PFSK-1 (cell line): ENCODE measurements at regions not wholly inside any gene's neighbourhood (a gene's known extent, or its start where the extent isn't known, plus 50 kb on each side); places are given as distances from the start of the nearest gene placed in this dataset.

Experiments used
- FOXP2 ChIP-seq: optimal IDR thresholded peaks from 2 replicates; pipeline ENCODE3; 2011; ENCODE audit warnings: borderline replicate concordance, control low read depth, inconsistent platforms; ENCODE audit not compliant: insufficient read depth; ENCODE audit errors: extremely low read length, extremely low read depth
- POLR2AphosphoS5 ChIP-seq: IDR thresholded peaks from 2 replicates; pipeline ENCODE4 v1.6.1; 2012; ENCODE audit warnings: low read depth, mild to moderate bottlenecking, control low read depth, low read length, moderate library complexity
- REST ChIP-seq, 2 experiments: IDR thresholded peaks; 2 replicates each; pipeline versions ENCODE4 v1.6.1 to v1.8.0; 2011 to 2012; ENCODE audit warnings: low read depth in 2 of 2, low read length in 2 of 2, control low read depth in 1 of 2, inconsistent platforms in 1 of 2, mild to moderate bottlenecking in 1 of 2, moderate library complexity in 1 of 2; ENCODE audit not compliant: insufficient read depth in 1 of 2
- SIN3A ChIP-seq: IDR thresholded peaks from 2 replicates; pipeline ENCODE4 v1.6.1; 2012; ENCODE audit warnings: mild to moderate bottlenecking, low read length, moderate library complexity, borderline replicate concordance; ENCODE audit not compliant: insufficient read depth
- TAF1 ChIP-seq: IDR thresholded peaks from 2 replicates; pipeline ENCODE4 v1.6.1; 2012; ENCODE audit warnings: low read length, control low read depth, borderline replicate concordance; ENCODE audit not compliant: insufficient read depth

- TF ChIP-seq POLR2AphosphoS5 (no peak), REST (IDR thresholded peaks at IDR 0.05; ENCODE audit: insufficient read depth in 1 of 2, low read depth in 2 of 2, low read length in 2 of 2) (no peak), TAF1 (no peak), FOXP2 (no peak), SIN3A (no peak)
Observed at GRCh38 chr11:127995921-127996320, 591.4 kb downstream of the ETS1 start.

- no peak for TF ChIP-seq REST (IDR thresholded peaks at IDR 0.05; ENCODE audit: insufficient read depth in 1 of 2, low read depth in 2 of 2, low read length in 2 of 2)
- no peak for TF ChIP-seq TAF1
- TF ChIP-seq FOXP2: no peak
- TF ChIP-seq POLR2AphosphoS5: no peak
- no peak for TF ChIP-seq SIN3A
Observed at GRCh38 chr11:127994736-127995135, 592.6 kb downstream of the ETS1 start.

GRCh38 chr11:127993788-127994187 lies 593.6 kb downstream of the ETS1 start:
- TF ChIP-seq REST (IDR thresholded peaks at IDR 0.05; ENCODE audit: insufficient read depth in 1 of 2, low read depth in 2 of 2, low read length in 2 of 2): no peak
- no peak for TF ChIP-seq POLR2AphosphoS5
- no peak for TF ChIP-seq TAF1
- no peak for TF ChIP-seq FOXP2
- no peak for TF ChIP-seq SIN3A

- TF ChIP-seq FOXP2: no peak
- no peak for TF ChIP-seq REST (IDR thresholded peaks at IDR 0.05; ENCODE audit: insufficient read depth in 1 of 2, low read depth in 2 of 2, low read length in 2 of 2)
Observed at GRCh38 chr11:127993281-127993680, 594.1 kb downstream of the ETS1 start.

GRCh38 chr11:127986073-127986472 lies 601.3 kb downstream of the ETS1 start:
- TF ChIP-seq REST (IDR thresholded peaks at IDR 0.05; ENCODE audit: insufficient read depth in 1 of 2, low read depth in 2 of 2, low read length in 2 of 2) (no peak), POLR2AphosphoS5 (no peak), SIN3A (no peak), TAF1 (no peak), FOXP2 (no peak)
